HG03280 (cell line): ENCODE measurements at regions not wholly inside any gene's neighbourhood (a gene's known extent, or its start where the extent isn't known, plus 50 kb on each side); places are given as distances from the start of the nearest gene placed in this dataset.

Experiments
- ATAC-seq: cut with Tn5 transposase; IDR thresholded peaks from one replicate; pipeline ENCODE4 v1.9.1; 2021; ENCODE audit warnings: mild to moderate bottlenecking, moderate library complexity; ENCODE audit not compliant: unreplicated experiment

DNA sequence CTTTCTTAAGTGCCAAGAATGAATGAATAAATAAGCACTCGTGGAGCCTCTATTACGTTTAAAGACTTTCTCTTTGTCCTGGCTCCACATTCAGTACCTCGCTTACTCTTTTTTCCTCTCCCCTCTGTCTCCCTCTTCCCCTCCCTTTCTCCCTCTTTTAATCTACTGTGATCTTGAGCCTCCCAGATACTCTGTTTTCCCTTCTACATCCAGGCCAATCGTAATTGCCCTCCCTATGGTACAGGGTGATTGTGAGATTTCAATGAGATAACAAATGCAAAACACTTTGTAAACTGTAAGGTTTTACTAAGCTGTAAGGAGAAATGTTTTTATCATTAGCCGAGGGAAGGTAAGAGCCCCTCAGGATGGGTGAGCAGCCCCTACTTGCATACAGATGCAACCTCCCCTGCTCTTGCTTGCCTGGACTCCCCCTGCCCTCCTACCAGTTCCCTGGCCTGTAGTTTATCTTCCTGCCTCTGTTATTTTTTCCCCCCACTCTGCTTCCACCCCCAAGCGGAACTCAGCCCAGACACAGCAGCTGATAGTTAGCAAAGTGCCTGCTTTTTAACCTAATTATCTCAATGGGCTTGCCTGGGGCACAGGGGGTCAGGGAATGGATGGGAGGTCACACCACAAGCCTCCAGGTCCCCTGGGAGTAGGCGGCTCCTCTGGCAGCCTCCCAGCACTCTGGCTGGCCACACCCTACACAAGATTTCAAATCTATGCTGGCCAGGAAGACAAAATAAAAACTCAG is 76.9 kb upstream of the CADM1 start:
- no peak for ATAC-seq

DNA sequence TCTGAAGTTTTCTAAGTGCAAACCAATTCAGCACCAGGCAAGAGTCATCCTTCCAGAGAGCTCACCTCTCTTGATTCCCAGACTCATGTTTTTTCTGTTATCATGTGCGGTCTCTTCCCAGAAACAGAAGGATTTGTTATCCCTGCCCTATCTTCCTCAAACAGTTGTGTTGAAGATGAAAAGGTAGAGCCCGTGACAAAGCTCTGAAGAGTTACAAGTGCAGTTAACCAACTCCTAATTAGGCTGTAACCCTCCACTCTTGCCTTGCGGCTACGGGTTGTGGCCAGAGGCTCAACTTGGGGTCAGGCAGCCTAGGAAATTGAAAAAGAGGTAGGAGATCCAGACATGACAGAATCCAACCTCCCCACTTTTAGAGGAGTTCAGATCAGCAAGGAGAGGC is 76.2 kb upstream of the CADM1 start:
- no peak for ATAC-seq

GRCh38 chr11:115579181-115579825 is 75.1 kb upstream of the CADM1 start:
- no peak for ATAC-seq

DNA sequence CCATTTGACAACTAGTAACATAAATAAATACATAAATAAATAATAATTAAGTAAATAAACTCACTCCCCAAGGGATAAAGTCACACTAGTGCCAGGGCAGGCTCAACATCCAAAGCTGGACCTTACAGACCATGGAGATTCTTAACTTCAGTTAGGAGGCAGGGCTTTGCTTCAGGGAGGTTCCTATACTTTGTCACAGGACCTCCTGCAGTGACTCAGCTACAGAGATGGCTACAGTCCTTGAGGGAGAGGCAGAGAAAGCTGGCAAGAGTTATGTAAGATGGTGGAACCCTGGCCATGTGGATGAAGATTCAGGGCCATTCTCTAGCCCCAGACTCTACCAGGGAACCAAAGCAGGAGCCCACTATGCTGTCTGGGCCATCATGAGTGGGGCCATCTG is 74.1 kb upstream of the CADM1 start:
- ATAC-seq = no peak

GRCh38 chr11:115577701-115578100 is 73.5 kb upstream of the CADM1 start:
- ATAC-seq = no peak

DNA sequence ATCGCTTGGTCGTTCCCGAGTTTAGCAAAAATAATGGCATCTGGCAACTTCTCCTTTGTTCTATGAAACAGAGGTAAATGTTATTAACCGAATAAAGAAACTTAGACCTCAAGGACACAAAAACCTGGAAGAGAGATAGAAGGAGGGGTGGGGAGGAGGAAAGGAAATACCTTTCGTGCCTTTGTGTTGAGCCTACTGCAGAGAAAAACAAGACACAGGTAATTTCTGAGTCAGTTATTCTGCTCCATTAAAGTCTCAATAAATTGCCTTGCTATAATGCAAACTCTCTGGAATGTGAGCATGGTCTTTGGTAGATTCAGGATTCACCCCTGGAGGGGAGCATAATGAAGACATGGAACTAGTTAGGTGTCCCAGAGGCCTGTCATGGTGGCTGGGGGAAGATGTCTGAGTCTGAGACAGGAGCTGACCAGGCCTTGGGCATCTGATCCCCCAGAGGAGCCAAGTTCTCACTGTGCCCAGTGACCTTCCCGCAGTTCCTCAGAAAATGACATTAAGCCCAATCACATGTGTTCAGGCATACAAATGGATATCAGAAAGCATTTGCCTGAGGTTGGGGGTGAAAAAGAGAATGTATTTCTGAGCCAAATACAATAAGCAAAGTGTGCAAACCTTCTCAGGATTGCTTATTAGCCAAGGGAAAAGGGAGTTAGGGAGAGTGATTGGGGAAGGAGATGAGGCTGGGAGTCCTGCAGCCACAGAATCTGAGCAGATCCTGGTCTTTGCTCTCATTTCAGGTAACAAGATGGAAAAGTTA is 72.6 kb upstream of the CADM1 start:
- no peak for ATAC-seq

DNA sequence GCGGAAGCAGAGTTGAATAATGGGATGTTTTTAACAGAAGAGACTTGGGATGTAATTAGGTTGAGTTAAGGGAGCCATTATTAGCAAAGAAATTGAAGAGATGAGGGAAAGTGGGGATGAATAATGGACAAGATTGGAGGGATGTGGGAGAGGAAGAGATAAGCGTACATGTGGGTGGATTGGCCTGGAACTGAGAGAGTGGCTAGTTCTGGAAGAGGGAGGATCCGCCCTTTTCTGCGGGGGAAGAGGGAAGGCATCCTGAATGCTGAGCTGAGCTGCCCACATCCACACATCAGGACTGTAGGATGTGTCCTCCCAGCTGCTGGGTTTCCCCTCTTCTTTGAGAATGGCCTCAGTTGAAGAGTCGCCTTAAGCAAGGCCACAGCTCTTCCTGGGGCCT is 68.3 kb upstream of the CADM1 start:
- no peak for ATAC-seq

DNA sequence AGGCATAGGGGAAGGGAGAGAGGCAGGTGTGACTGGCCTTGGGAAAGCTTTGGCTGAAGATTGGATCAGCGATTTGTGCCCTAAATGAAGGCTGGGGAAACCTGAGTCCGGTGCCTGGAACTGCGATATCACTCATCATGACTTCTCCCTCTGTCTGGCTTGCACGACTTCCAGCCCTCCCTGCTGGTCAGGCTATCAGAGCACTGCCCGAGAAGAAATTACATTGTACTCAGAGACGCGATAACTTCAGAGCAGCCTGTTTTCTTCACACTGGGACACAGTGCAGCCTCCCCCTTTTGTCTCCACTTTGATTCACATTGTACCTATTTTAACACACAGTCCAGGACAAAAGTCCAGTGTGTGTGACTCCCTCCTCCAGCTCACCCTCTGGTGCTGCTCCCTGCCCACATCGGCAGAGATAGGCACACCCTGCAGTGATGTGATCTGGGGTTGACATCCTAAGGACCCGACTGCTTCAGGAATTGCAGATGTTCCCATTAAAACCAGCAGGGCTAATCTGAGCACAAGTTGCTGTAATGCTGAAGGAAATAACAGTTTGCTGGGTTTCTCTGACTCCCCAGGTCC is 62.1 kb upstream of the CADM1 start:
- no peak for ATAC-seq

- ATAC-seq = no peak
These were observed 60.6 kb upstream of the CADM1 start for GRCh38 chr11:115564851-115565250.

DNA sequence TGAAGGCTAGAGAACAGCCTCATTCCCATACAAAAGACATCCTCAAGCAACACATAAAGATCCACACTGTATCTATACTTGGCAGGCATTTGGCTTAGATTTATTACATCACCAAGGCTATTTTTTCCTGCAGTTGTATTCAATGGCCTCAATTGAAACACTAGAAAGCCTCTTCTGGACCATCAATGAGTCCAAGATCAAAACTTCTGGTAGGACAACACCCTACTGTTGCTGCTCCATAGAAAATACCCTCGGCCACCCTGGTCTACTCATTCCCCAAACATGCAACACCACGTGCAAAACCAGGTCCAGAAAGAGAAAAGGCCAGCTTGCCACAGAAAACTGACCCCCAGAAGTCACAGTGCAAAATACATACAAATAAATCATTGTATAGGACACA is 56.9 kb upstream of the CADM1 start:
- ATAC-seq = no peak

- no peak for ATAC-seq
These were observed 54.4 kb upstream of the CADM1 start for GRCh38 chr11:115558635-115559034.

DNA sequence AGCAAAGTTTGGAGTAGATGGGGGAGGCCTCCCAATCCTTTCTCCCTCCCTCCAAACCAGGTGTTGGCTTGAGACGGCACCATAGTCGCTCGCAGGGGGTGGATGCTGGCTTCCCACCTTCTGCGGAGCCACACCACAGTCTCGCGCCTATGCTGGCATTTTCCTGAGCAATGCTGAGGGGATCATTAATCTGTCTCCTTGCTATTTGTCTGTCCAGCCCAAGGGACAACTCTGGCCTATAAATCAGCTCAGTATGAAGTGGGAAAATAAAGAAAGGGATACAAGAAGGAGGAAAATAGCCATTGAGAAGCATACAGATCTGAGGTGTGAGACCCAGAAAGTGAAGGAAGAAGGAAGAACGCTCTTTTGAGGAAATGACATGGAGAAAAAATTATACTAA is 53.5 kb upstream of the CADM1 start:
- ATAC-seq = no peak

- ATAC-seq = no peak
These were observed 52.8 kb upstream of the CADM1 start for GRCh38 chr11:115556984-115557383.

DNA sequence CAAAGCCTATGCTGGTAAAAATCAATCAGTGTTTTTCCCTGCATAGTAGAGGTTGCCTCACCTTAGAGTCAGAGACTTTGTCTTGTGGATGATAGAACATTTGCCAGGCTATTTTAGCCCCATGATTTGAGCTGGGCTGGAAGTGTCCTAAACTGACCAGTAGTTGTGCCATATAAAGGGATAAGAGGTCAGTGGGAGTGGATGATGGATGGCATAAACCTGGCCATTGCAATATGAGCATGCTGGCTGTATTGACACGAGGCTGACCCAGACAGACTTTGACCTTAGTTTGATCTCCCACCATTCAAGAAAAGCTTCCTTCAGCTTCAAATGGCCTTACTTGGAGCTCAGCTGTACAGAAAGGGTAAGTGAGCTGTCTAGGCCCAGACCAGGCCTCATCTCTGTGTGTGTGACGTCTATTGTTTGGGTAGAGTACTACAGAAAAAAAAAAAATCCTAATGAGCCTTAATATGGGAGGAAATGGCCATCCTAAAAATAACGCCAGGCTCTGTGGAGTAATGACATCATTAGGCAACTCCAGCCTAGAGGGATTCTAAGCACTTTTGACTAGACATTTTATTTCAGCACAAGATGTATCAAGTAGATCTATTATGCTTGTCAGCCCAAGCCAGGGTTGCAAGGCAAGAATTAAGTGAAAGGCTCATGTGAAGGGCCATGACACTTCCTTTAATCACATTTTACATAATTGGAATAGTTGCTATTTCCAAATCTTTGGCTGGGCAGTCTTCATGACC is 51.3 kb upstream of the CADM1 start:
- no peak for ATAC-seq
